HG03280 (cell line): ENCODE measurements at regions not wholly inside any gene's neighbourhood (a gene's known extent, or its start where the extent isn't known, plus 50 kb on each side); places are given as distances from the start of the nearest gene placed in this dataset.

Source experiments
- ATAC-seq: cut with Tn5 transposase; IDR thresholded peaks from one replicate; pipeline ENCODE4 v1.9.1; 2021; ENCODE audit warnings: mild to moderate bottlenecking, moderate library complexity; ENCODE audit not compliant: unreplicated experiment

DNA sequence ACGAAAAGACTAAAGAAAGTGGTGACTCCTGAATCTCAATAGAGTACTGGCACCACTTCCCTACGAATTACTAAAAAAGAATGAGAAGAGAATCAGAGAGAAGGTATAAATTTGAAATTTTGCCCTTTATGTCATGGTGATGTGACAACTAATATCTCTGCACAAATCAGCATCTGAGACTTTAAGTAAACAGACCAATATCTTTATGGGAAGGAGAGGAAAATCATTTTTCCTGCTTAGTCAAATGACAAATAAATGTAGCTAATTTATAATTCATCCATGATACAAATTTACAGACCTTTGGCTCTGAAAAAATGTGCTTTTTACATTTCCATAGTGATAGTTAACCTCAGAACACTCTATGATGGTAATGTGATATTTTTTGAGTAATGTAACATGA, 424.8 kb upstream of the EPHA5 start:
- no peak for ATAC-seq

DNA sequence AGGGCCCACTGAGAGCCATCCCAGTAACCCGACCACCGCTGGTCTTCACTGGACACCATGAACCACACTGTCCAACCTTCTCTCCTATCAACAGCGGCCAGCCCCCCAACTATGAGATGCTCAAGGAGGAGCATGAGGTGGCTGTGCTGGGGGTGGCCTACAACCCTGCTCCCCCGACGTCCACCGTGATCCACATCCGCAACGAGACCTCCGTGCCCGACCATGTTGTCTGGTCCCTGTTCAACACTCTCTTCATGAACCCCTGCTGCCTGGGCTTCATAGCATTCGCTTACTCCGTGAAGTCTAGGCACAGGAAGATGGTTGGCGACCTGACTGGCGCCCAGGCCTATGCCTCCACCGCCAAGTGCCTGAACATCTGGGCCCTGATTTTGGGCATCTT, 423.8 kb upstream of the EPHA5 start:
- no peak for ATAC-seq

DNA sequence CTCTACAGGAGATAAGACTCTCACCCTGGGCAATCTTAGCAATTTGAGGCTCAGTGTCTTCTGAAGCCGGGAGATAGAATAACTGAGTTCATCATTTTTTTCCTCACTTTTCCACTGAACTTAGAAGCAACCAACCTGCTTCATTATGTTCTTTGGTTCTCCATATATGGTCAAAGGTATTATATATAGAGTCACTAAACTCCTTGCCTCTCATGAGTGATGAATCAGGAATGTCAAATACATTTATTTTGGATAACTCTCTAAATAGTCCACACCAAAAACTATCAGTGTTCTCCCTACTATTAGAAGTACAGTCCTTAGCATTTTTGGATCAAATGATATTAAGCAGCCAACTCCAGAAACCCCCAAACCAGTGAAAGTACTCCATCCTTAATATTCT, 421.5 kb upstream of the EPHA5 start:
- ATAC-seq, result no peak

DNA sequence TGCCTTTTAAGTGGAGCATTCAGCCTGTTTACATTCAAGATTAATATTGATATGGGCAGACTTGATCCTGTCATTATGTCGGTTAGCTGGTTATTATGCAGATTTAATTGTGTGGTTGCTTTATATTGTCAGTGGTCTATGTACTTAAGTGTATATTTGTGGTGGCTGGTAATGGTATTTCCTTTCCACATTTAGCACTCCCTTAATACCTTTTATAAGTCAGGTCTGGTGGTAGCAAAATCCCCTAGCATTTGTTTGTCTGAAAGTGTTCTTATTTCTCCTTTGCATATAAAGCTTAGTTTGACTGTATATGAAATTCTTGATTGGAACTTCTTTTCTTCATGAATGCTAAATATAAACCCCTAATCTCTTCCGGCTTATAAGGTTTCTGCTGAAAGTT, 403.7 kb upstream of the EPHA5 start:
- ATAC-seq, result no peak

DNA sequence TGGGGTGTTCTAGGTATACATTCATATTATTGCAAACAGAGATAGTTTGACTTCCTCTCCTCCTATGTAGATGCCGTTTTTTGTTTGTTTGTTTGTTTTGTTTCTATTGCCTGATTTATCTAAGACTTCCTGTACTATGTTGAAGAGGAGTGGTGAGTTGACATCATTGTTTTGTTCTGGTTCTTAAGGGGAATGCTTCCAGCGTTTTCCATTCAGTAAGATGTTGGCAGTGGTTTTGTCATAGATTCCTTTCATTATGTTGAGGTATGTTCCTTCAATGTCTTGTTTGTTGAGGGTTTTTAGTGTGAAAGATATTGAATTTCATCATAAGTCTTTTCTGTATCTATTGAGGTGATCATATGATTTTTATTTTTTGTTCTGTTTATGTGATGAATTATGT, 401.6 kb upstream of the EPHA5 start:
- no peak for ATAC-seq

DNA sequence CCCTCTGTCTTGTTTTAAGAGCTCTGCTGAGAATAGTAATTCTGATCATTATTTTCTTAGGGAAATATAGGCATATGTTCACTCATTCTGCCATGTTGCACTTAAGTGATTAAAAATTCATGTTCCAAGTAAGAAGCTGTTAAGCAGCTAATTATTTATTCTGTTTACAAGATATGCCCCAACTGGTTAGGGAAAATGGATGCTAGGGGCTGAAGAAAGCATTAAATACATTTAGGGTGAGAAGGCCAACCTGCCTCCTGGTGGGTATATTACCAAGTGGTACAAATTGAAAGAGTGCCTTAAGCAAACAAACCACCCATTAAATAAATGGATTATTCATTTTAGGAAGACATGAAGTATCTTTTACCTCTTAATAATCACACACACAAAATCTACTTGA, 392.6 kb upstream of the EPHA5 start:
- no peak for ATAC-seq

DNA sequence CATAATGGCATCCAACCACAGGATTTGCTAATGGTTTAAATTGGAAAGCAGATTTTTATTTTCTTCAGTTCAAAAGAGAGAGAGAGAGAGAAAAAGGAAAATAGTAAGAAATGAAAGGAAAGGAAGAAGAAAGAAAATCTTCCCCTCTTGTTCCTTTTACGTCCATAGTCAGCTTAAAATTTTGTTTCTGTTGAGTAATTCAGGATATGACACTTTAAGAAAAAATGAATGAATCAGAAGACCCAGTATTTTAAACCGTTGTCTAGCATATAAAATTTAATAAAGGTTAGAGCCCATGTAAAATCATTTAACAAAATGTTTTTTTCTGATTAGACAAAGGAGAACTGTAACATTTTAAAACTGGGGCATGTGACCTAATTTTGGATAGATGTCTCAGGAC, 391.8 kb upstream of the EPHA5 start:
- ATAC-seq, result no peak

DNA sequence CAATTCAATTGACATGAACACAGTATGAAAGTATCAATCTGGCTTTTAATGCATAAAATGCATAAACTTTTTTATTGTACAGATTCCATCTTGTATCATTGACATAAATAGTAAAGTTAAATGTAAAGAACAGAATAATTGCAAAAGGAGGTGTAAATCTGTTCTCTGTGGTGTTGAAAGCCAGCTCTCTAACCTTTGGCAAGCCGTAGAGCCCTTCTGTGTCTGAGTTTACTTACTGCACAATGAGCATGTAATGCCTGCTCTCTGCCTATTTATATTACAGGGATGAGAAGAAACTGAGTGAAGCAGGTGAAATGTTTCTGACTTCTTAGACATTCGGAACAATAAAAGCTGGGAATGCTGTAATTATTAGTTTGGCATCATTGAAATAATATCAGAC, 389.3 kb upstream of the EPHA5 start:
- ATAC-seq, result no peak

DNA sequence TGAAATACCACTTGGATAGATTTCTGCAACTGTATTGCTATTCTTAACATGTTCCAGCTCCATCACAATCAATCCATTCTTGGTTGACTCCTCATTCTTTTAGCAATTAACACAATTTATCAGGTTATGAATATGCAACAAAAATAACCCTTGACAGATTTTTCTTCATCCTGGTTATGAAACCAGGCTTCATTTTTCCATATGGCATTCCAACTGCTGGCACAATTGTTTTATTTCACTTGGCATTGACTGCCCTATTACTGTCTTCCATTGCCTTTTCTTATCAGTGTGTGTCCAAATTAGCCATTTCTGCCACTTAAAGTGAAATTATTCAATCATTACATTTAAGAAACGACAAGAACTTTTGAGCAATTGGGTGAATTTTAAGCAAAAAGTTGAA, 388.8 kb upstream of the EPHA5 start:
- no peak for ATAC-seq

DNA sequence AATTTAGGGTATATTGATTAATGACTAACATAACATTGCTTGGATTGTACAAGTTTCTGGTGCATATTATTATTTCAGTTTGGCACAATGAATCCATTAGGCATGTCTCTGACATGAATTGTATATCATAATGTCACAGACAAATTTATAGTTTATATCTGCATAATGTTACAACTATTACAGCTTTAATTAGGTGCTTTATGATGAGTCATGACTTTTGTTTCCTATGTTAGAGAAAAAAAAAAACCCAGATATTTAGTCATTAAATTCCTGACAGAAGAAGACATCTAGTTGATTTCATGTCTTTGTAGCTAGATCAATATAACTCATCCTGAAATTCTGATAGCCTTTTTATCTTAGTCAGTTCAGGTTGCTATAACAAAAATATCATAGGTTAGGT, 385.7 kb upstream of the EPHA5 start:
- no peak for ATAC-seq

DNA sequence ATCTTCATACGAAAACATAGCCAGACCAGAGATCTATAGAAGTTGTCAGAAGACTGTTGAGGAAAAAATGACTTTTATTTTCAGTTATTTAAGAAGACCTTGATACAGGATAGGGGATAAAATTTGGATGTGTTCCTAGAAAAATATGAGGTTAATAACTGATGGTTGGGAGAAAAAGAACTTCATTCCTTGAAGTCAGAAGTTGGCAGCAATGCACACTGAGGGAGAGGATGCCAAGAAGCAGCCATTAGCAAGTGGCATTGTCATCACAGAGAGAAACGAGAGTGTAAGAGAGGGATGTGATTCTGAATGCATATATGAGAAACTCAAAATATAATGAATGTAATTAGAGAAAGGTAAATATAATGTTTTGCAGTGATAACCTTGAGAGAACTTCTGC, 382.1 kb upstream of the EPHA5 start:
- ATAC-seq, result no peak

DNA sequence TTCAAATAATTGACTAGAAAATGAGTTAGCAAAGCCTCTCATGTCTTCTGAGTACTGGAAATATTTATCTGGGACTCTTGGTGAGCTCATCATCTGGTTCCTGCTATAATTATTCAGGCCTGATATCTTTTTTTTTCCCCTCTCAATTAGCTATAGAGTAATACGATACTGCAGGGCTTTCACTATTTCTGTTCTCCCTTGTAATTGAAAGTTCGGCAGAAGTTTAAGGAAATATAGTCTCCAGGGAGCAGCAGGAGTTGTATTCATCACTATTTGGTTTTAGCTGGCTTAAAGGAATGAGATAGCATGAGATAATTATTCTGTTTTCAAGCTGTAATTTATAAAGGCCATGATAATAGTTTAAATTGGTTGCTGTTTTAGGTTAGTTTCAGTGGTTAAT, 378.6 kb upstream of the EPHA5 start:
- no peak for ATAC-seq

DNA sequence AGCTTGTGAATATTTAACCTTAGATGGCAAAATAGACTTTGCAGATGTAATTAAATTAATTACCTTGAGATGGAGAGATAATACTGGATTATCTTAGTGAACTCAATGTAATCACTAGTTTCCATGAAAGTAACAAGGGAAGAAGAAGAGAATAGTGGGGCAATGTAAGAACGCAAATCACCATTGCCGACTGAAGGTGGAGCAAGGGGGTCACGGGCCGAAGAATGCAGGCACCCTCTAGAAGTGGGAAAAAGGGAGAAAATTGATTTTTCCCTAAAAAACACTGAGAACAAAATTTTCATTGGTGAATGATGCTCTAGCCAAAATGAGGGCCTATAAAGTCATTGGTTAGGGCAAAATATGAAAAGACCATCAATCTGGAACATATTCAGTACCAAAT, 375.6 kb upstream of the EPHA5 start:
- ATAC-seq, result no peak

DNA sequence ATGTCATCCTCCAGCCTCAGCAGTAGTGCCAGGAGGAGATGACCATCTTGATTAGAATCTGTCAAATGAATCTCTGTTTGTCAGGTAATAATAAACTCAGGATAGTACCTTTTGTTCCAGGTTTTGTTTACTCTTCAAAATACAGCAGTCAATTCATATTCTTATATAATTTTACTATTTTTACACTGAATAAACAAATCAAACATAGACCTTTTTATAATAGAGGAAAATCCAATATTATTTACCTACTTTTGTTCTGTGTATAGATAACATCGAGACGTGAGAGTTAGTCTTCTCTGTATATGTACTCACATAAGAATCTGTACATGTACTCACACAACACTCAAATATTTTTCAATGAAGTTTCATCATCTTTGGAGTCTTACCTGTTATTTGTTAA, 365.4 kb upstream of the EPHA5 start:
- ATAC-seq, result no peak

DNA sequence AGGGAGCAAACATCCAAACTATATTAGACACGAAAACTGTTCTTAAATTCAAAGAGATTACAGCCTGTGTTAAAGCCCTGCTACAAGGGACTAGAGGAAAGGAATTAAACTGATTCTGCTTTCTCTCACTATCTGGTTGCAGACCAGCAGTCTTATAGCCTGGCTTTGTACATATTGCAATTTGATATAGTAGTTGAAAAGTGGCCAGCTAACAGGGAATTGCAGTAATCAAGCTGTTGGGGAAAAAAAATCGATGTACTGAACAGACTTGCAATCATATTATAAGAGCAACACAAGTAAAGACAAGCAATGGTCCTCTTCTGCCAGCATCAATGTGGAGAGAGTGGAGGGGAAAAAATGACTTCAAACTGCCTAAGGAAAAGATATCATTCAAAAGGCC, 364.4 kb upstream of the EPHA5 start:
- no peak for ATAC-seq

DNA sequence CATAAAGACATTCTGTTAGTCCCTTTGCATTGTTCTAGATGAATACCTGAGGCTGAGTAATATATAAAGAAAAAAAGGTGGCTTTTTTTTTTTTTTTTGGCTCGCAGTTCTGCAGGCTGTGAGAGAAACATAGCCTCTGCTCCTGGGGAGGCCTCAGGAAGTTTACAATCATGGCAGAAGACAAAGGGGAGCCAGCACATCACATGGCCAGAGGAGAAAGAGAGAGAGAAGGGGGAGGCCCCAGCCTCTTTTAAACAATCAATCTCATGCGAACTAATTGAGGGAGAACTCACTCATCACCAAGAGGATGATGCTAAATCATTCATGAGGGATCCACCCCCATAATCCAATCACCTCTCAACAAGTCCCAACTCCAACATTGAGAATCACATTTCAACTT, 364.0 kb upstream of the EPHA5 start:
- ATAC-seq, result no peak

DNA sequence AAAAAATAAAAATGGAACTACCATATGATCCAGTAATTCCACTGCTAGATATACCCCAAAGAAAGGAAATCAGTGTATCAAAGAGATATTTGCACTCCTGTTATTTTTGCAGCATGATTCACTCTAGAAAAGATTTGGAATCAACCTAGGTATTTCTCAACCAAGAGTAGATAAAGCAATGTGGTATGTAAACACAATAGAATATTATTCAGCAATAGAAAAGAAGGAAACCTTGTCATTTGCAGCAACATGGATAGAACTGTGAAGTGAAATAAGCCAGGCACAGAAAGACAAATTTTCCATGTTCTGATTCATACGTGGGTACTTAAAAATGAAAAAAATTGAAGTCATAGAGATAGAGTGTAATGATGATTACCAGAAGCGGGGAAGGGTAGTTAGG, 362.3 kb upstream of the EPHA5 start:
- no peak for ATAC-seq

DNA sequence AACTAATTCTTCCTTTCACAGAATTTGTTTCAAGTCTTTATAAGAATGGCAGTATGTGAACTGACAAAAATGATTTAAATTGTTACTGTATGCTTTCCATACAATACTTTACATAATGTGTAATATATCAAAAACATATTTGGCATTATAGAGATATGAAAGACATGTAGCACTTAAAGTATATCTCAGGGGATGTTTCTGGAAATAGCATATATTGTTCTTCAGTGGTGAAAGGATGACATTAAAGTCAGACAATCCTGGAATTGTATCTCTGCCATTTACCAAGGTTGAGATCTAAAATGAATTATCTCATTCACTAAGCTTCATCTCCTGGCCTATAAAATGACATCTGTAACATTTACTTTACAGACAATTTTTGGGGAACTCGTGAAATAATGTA, 358.4 kb upstream of the EPHA5 start:
- no peak for ATAC-seq

DNA sequence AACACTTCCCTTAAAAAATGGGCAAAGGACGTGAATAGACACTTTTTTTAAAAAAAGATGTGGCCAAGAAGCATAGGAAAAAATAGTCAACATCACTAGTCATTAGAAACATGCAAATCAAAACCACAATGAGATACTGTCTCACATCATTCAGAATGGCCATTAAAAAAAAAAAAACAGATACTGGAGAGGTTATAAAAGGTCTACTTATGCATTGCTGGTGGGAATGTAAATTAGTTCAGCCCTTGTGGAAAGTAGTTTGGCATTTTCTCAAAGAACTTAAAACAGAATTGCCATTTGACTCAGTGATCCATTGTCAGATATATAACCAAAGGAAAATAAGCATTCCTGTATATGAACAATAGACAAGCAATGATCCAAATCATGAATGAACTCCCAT, 352.8 kb upstream of the EPHA5 start:
- no peak for ATAC-seq

DNA sequence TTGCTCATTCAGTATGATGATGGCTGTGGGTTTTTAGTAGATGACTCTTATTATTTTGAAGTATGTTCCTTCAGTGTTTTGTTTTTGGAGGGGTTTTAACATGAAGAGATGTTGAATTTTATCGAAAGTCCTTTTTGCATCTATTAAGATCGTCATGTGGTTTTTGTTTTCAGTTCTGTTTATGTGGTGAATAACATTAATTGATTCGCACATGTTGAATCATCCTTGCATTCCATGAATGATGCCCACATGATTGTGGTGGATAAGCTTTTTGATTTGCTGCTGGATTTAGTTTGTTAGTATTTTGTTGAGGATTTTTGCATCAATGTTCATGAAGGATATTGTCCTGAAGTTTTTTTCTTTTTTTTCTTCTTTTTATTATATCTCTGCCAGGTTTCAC, 347.4 kb upstream of the EPHA5 start:
- ATAC-seq, result no peak

DNA sequence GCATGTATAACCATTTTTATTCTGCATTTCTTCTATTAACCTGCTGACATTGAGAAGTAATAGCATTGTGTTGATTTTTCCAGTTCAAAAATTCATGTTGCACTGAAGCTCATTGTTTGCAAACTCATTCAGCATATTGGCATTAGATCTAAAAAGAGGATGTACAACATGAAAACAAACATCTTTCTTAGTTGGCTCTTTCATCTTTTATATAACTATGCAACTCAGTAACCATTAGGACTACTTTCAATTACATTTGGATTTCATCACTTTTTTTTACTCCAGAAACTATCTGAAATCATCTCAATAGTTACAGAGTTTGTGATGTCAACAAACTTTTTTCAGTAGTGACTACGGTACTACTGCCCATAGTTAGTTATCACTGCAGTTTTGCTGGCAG, 346.0 kb upstream of the EPHA5 start:
- ATAC-seq, result no peak

DNA sequence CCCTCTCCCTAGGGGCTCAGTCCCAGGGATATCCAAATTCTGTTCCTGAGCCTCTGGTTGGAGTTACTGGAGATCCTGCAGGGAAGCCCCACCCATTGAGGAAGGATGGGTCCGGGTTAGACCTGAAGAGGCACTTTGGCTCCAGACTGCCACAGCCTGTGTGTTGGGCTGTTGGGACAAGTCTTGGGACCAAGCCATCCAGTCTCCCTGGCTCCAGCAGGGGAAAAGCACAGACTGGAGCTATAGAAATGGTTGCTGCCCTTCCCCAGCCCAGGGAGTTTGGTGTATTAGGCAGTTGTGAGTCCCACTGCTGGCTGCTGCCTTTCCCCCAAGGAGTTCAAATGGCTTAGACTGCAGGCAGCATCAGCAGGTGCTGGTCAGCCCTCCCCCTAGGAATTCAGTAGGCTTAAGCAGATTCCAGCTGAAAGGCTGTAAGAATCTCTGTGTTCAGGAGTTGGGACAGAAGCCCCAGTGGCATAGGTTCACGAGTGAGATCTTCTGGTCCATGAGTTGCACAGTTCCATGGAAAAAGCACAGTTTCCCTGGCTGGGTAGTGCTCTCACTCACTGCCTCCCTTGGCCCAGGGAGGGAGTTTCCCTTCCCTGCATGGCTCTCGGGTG, 344.0 kb upstream of the EPHA5 start:
- no peak for ATAC-seq

DNA sequence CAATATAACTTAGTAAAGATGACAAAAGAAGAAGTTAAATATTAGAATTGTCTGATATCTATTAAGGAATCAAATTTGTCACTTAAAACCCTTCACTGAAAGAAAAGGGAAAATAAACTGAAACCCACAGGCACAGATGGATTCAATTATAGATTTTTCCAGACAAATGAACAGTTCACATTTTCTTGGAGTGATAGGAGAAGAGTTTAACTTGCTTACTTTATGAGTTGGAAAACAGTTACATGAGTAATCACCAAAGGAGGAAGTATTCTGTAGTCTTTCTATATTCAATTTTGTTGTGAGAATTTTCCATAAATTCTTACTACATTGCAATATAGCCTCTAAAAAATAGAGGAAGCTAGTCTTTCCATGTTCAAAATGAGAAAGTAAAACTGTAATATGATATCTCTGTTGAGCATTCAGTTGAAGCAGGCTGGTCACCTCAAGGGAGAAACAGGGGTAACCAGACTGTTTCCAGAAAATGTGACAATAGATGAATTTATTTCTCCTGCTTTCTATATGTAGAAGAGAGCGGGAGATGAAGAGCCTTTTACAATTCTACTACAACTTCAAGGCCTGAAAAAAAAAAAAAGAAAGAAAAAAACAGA, 330.3 kb upstream of the EPHA5 start:
- ATAC-seq, result no peak
